DMS 273 (cell line): ENCODE measurements at regions not wholly inside any gene's neighbourhood (a gene's known extent, or its start where the extent isn't known, plus 50 kb on each side); places are given as distances from the start of the nearest gene placed in this dataset.
"Not testable (repeated sequence)": the region's sequence is repeated elsewhere in the genome, so short reads cannot be mapped to it uniquely, and the experiment has no call there.

Experiments
- DNase-seq: peaks from one replicate; lab custom pipeline; 2025; ENCODE audit not compliant: unreplicated experiment; lab: John Stamatoyannopoulos, UW

GRCh38 chr2:52423111-52423510 is 1344.5 kb upstream of the CHAC2 start:
- DNase-seq: no peak

GRCh38 chr2:52416340-52416739 is 1351.3 kb upstream of the CHAC2 start:
- DNase-seq: peak; percentile 38

- DNase-seq: no peak
These were observed 1352.9 kb upstream of the CHAC2 start for GRCh38 chr2:52414561-52415295.

- DNase-seq: not testable (repeated sequence)
These were observed 1358.1 kb upstream of the CHAC2 start for GRCh38 chr2:52409308-52410118.

GRCh38 chr2:52405980-52406379 is 1361.6 kb upstream of the CHAC2 start:
- DNase-seq: peak; percentile 5

GRCh38 chr2:52404866-52405265 is 1362.7 kb upstream of the CHAC2 start:
- no peak for DNase-seq

- no peak for DNase-seq
These were observed 1363.6 kb upstream of the CHAC2 start for GRCh38 chr2:52404046-52404445.

- DNase-seq: peak; percentile 13
These were observed 1365.5 kb upstream of the CHAC2 start for GRCh38 chr2:52402128-52402527.

GRCh38 chr2:52396836-52397235 is 1364.9 kb upstream of the NRXN1 start:
- no peak for DNase-seq

GRCh38 chr2:52395912-52396311 is 1364.0 kb upstream of the NRXN1 start:
- no peak for DNase-seq

GRCh38 chr2:52391621-52392020 is 1359.7 kb upstream of the NRXN1 start:
- no peak for DNase-seq

GRCh38 chr2:52390651-52391050 is 1358.7 kb upstream of the NRXN1 start:
- no peak for DNase-seq

GRCh38 chr2:52387937-52388590 is 1356.1 kb upstream of the NRXN1 start:
- peak; percentile 46 for DNase-seq

- DNase-seq: peak; percentile 96
These were observed 1354.6 kb upstream of the NRXN1 start for GRCh38 chr2:52386433-52387030.

- no peak for DNase-seq
These were observed 1351.6 kb upstream of the NRXN1 start for GRCh38 chr2:52383541-52383940.

GRCh38 chr2:52369178-52369577 is 1337.2 kb upstream of the NRXN1 start:
- DNase-seq: no peak

GRCh38 chr2:52368141-52368540 is 1336.2 kb upstream of the NRXN1 start:
- no peak for DNase-seq

- DNase-seq: no peak
These were observed 1334.0 kb upstream of the NRXN1 start for GRCh38 chr2:52365946-52366345.

- no peak for DNase-seq
These were observed 1324.6 kb upstream of the NRXN1 start for GRCh38 chr2:52356556-52356955.

- no peak for DNase-seq
These were observed 1315.4 kb upstream of the NRXN1 start for GRCh38 chr2:52347292-52347691.

- DNase-seq: peak; percentile 2
These were observed 1313.7 kb upstream of the NRXN1 start for GRCh38 chr2:52345676-52346075.
